ENCODE measurements at regions not wholly inside any gene's neighbourhood (a gene's known extent, or its start where the extent isn't known, plus 50 kb on each side); places are given as distances from the start of the nearest gene placed in this dataset.

GRCh38 chr11:122242731-122243130 is 126.7 kb upstream of the BLID start:
- H3K4me1 ChIP-seq (ENCODE audit: control insufficient read depth, extremely low read depth, insufficient read depth, low read length) = no peaks in the 10 kb centered on the region
- no peak overlapping the region for H3K27ac ChIP-seq (ENCODE audit: control insufficient read depth, insufficient read depth, low read length)
- FAIRE-seq (no peak), DNase-seq (ENCODE audit: low read depth, low spot score) (no peak)
- no peaks in the 10 kb centered on the region for H3K36me3 ChIP-seq (ENCODE audit: control insufficient read depth in 2 of 2, extremely low read depth in 1 of 2, insufficient read depth in 2 of 2, low read length in 2 of 2)
- no peak for TF ChIP-seq EZH2 (IDR thresholded peaks at IDR 0.05; ENCODE audit: low read length)
- TF ChIP-seq, protein P1, sequence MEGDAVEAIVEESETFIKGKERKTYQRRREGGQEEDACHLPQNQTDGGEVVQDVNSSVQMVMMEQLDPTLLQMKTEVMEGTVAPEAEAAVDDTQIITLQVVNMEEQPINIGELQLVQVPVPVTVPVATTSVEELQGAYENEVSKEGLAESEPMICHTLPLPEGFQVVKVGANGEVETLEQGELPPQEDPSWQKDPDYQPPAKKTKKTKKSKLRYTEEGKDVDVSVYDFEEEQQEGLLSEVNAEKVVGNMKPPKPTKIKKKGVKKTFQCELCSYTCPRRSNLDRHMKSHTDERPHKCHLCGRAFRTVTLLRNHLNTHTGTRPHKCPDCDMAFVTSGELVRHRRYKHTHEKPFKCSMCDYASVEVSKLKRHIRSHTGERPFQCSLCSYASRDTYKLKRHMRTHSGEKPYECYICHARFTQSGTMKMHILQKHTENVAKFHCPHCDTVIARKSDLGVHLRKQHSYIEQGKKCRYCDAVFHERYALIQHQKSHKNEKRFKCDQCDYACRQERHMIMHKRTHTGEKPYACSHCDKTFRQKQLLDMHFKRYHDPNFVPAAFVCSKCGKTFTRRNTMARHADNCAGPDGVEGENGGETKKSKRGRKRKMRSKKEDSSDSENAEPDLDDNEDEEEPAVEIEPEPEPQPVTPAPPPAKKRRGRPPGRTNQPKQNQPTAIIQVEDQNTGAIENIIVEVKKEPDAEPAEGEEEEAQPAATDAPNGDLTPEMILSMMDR (optimal IDR thresholded peaks at IDR 0.05 in 1 of 3, IDR thresholded peaks at IDR 0.05 in 1 of 3, conservative IDR thresholded peaks at IDR 0.05 in 1 of 3; ENCODE audit: extremely low read depth in 1 of 3, insufficient read depth in 2 of 3, low read length in 3 of 3) = no peak
- H4K20me1 ChIP-seq (ENCODE audit: control insufficient read depth, extremely low read depth, insufficient read depth, low read length) = no peaks in the 10 kb centered on the region
- no peaks in the 10 kb centered on the region for H3K9me3 ChIP-seq (ENCODE audit: control insufficient read depth, low read depth, low read length)
- no peaks in the 10 kb centered on the region for H3K9me1 ChIP-seq (ENCODE audit: control insufficient read depth, extremely low read depth, insufficient read depth, low read length)
- H3K27me3 ChIP-seq (ENCODE audit: control insufficient read depth, extremely low read depth, insufficient read depth, low read length) = no peaks in the 10 kb centered on the region
- H3K4me3 ChIP-seq (ENCODE audit: control insufficient read depth in 2 of 3, extremely low read depth in 1 of 3, insufficient read depth in 2 of 3, low read depth in 1 of 3, low read length in 3 of 3) = no peak overlapping the region
- dilution Hi-C loops (cut with MboI; ENCODE audit: extremely low pct_ligation_motif_present, low sequenced_read_pairs) = no loop called here
- H2AFZ ChIP-seq (ENCODE audit: control insufficient read depth, low read length) = no peak overlapping the region
- no peak overlapping the region for H3K9ac ChIP-seq (ENCODE audit: control insufficient read depth, extremely low read depth, insufficient read depth, low read length)
- no peak overlapping the region for H3K4me2 ChIP-seq (ENCODE audit: control insufficient read depth, extremely low read depth, insufficient read depth, low read depth, low read length)
- no peaks in the 10 kb centered on the region for H3K79me2 ChIP-seq (ENCODE audit: control insufficient read depth, insufficient read depth, low read length)

GRCh38 chr11:122241566-122241965 is 125.6 kb upstream of the BLID start:
- H3K4me3 ChIP-seq (ENCODE audit: control insufficient read depth in 2 of 3, extremely low read depth in 1 of 3, insufficient read depth in 2 of 3, low read depth in 1 of 3, low read length in 3 of 3) = no peak overlapping the region
- DNase-seq (ENCODE audit: low read depth, low spot score) (no peak), FAIRE-seq (no peak)
- TF ChIP-seq, protein P1 (optimal IDR thresholded peaks at IDR 0.05 in 1 of 3, IDR thresholded peaks at IDR 0.05 in 1 of 3, conservative IDR thresholded peaks at IDR 0.05 in 1 of 3; ENCODE audit: extremely low read depth in 1 of 3, insufficient read depth in 2 of 3, low read length in 3 of 3) = no peak
- no peak for TF ChIP-seq EZH2 (IDR thresholded peaks at IDR 0.05; ENCODE audit: low read length)
- no peak overlapping the region for H3K9ac ChIP-seq (ENCODE audit: control insufficient read depth, extremely low read depth, insufficient read depth, low read length)
- no peak overlapping the region for H2AFZ ChIP-seq (ENCODE audit: control insufficient read depth, low read length)
- no peaks in the 10 kb centered on the region for H3K27me3 ChIP-seq (ENCODE audit: control insufficient read depth, extremely low read depth, insufficient read depth, low read length)
- no peaks in the 10 kb centered on the region for H3K9me3 ChIP-seq (ENCODE audit: control insufficient read depth, low read depth, low read length)
- H3K4me2 ChIP-seq (ENCODE audit: control insufficient read depth, extremely low read depth, insufficient read depth, low read depth, low read length) = no peak overlapping the region
- no peaks in the 10 kb centered on the region for H4K20me1 ChIP-seq (ENCODE audit: control insufficient read depth, extremely low read depth, insufficient read depth, low read length)
- H3K4me1 ChIP-seq (ENCODE audit: control insufficient read depth, extremely low read depth, insufficient read depth, low read length) = no peaks in the 10 kb centered on the region
- no peaks in the 10 kb centered on the region for H3K79me2 ChIP-seq (ENCODE audit: control insufficient read depth, insufficient read depth, low read length)
- no peaks in the 10 kb centered on the region for H3K9me1 ChIP-seq (ENCODE audit: control insufficient read depth, extremely low read depth, insufficient read depth, low read length)
- dilution Hi-C loops (cut with MboI; ENCODE audit: extremely low pct_ligation_motif_present, low sequenced_read_pairs) = no loop called here
- H3K27ac ChIP-seq (ENCODE audit: control insufficient read depth, insufficient read depth, low read length) = no peak overlapping the region
- no peaks in the 10 kb centered on the region for H3K36me3 ChIP-seq (ENCODE audit: control insufficient read depth in 2 of 2, extremely low read depth in 1 of 2, insufficient read depth in 2 of 2, low read length in 2 of 2)
